Stomach (tissue), 8 donors: ENCODE measurements at regions not wholly inside any gene's neighbourhood (a gene's known extent, or its start where the extent isn't known, plus 50 kb on each side); places are given as distances from the start of the nearest gene placed in this dataset.

Experiments
- DNase-seq, 2 donors: peaks; one replicate each; pipeline versions ENCODE4 v3.0.0 to v3.0.0-alpha.2; 2013 to 2019
- H3K27ac ChIP-seq, 5 donors: fragments of 200-600 bp in 4 of 5; sonication (generic) in 4 of 5; one replicate each; pipeline ENCODE4 v1.5.1; 2013 to 2019; ENCODE audit warnings: mild to moderate bottlenecking in 1 of 5, moderate library complexity in 1 of 5
- H3K27me3 ChIP-seq, 3 donors: fragments of 200-600 bp; sonication (generic); one replicate each; pipeline ENCODE4 v1.5.1; 2017 to 2019; ENCODE audit warnings: mixed run types in 1 of 3
- H3K36me3 ChIP-seq, 4 donors: fragments of 200-600 bp; sonication (generic); 1 replicate in 3 of 4; 2 replicates in 1 of 4; pipeline ENCODE4 v1.5.1; 2016 to 2019
- H3K4me1 ChIP-seq, 4 donors: fragments of 200-600 bp; sonication (generic); one replicate each; pipeline ENCODE4 v1.5.1; 2016 to 2019
- H3K4me3 ChIP-seq, 4 donors: fragments of 200-600 bp; sonication (generic) in 3 of 4; one replicate each; pipeline ENCODE4 v1.5.1; 2016 to 2019; ENCODE audit warnings: mild to moderate bottlenecking in 1 of 4
- H3K9me3 ChIP-seq, 4 donors: fragments of 200-600 bp; sonication (generic); one replicate each; pipeline ENCODE4 v1.5.1; 2016 to 2019
- CTCF ChIP-seq, 7 experiments: fragments of 450-650 bp in 4 of 7; fragments of 200-600 bp in 3 of 7; sonication (generic) in 3 of 7; IDR thresholded peaks; one replicate each; pipeline ENCODE4 v1.5.1; 2016 to 2019; ENCODE audit warnings: antibody characterized with exemption in 7 of 7, control low read depth in 2 of 7, mild to moderate bottlenecking in 1 of 7
- EP300 ChIP-seq: sonication (generic); formaldehyde crosslinking; IDR thresholded peaks from one replicate; pipeline ENCODE4 v1.6.1; 2017; ENCODE audit warnings: antibody characterized with exemption
- POLR2A ChIP-seq, 4 donors: fragments of 450-650 bp; IDR thresholded peaks; one replicate each; pipeline ENCODE4 v1.6.1; 2016; ENCODE audit warnings: antibody characterized with exemption in 4 of 4, control low read depth in 2 of 4, mild to moderate bottlenecking in 1 of 4, moderate library complexity in 1 of 4
- POLR2AphosphoS5 ChIP-seq, 3 donors: sonication (generic); formaldehyde crosslinking; IDR thresholded peaks; one replicate each; pipeline ENCODE4 v1.6.1; 2016; ENCODE audit warnings: antibody characterized with exemption in 3 of 3
- WGBS, 5 donors: extraction: QIAGEN DNeasy Blood & Tissue Kit in 3 of 5; methylation state at CpG; one replicate each; pipeline versions ENCODE4 v1.1.5 to v1.1.7; 2013 to 2018; 5-methylcytosine and 5-hydroxymethylcytosine counted together
- intact Hi-C: fragments of 100-400 bp; cut with DNase I; formaldehyde crosslinking; loops from one replicate; pipeline ENCODE4 v1.15.1; 2023; ENCODE audit warnings: low total_unique reads
- donor health status: healthy with polysubstance abuse.
- donor health status: Bipolar disorder and iron deficiency.
- donor health status: healthy.

- TF ChIP-seq POLR2AphosphoS5 (IDR thresholded peaks at IDR 0.05) (no peak), EP300 (no peak), CTCF (IDR thresholded peaks at IDR 0.05) (no peak), POLR2A (IDR thresholded peaks at IDR 0.05) (no peak)
- H3K27ac ChIP-seq: peak overlapping the region in 4 of 5 donors; percentile 49 to 74 (median 60)
- 75 to 80% (median 77%) methylated on average over 11 of the region's 11 CpGs for WGBS, 5 donors
- no peaks in the 10 kb centered on the region for H3K27me3 ChIP-seq
- H3K36me3 ChIP-seq: no peaks in the 10 kb centered on the region
- no peaks in the 10 kb centered on the region for H3K9me3 ChIP-seq
- no peak for DNase-seq
- no peak overlapping the region for H3K4me3 ChIP-seq
- peaks cover 2 to 22% (median 12%) of the 10 kb centered on the region in 4 donors for H3K4me1 ChIP-seq
- intact Hi-C loops: loop anchor here (10.0 kb wide), 2 partner anchors 89 to 379 kb away; no protein-coding TSS in a partner anchor
Measured at GRCh38 chr2:42855221-42855970, 63.0 kb upstream of the HAAO start.

- Histone ChIP-seq H3K4me3 (no peak overlapping the region), H3K36me3 (no peaks in the 10 kb centered on the region), H3K27me3 (no peaks in the 10 kb centered on the region), H3K4me1 (peaks cover 2 to 22% (median 12%) of the 10 kb centered on the region in 4 donors), H3K27ac (peak overlapping the region; percentile 49 to 74 (median 59)), H3K9me3 (no peaks in the 10 kb centered on the region)
- peak in 1 of 2 donors; percentile 74 for DNase-seq
- TF ChIP-seq POLR2AphosphoS5 (IDR thresholded peaks at IDR 0.05) (no peak), POLR2A (IDR thresholded peaks at IDR 0.05) (no peak), CTCF (IDR thresholded peaks at IDR 0.05) (no peak), EP300 (no peak)
- 61 to 80% (median 76%) methylated on average over 11 to 16 of the region's 16 CpGs for WGBS, 5 donors
- intact Hi-C loops: loop anchor here (10.0 kb wide), 2 partner anchors 90 to 380 kb away; no protein-coding TSS in a partner anchor
Measured at GRCh38 chr2:42854207-42854818, 61.9 kb upstream of the HAAO start.

- peak overlapping the region in 3 of 5 donors; percentile 49 to 74 (median 64) for H3K27ac ChIP-seq
- intact Hi-C loops: loop anchor here (10.0 kb wide), 2 partner anchors 91 to 381 kb away; no protein-coding TSS in a partner anchor
- H3K4me3 ChIP-seq: no peak overlapping the region
- no peaks in the 10 kb centered on the region for H3K27me3 ChIP-seq
- DNase-seq: no peak
- no peak for TF ChIP-seq POLR2AphosphoS5 (IDR thresholded peaks at IDR 0.05)
- no peak for TF ChIP-seq POLR2A (IDR thresholded peaks at IDR 0.05)
- TF ChIP-seq CTCF (IDR thresholded peaks at IDR 0.05): no peak
- no peak for TF ChIP-seq EP300
- 62 to 70% (median 66%) methylated on average over 12 of the region's 12 CpGs for WGBS, 5 donors
- H3K4me1 ChIP-seq: peaks cover 2 to 17% (median 12%) of the 10 kb centered on the region in 4 donors
- no peaks in the 10 kb centered on the region for H3K9me3 ChIP-seq
- no peaks in the 10 kb centered on the region for H3K36me3 ChIP-seq
Measured at GRCh38 chr2:42853549-42854206, 61.3 kb upstream of the HAAO start.

- Histone ChIP-seq H3K27ac (no peak overlapping the region), H3K9me3 (no peaks in the 10 kb centered on the region), H3K36me3 (no peaks in the 10 kb centered on the region), H3K4me1 (peaks cover 2 to 16% (median 11%) of the 10 kb centered on the region in 4 donors), H3K27me3 (no peaks in the 10 kb centered on the region), H3K4me3 (no peak overlapping the region)
- TF ChIP-seq POLR2AphosphoS5 (IDR thresholded peaks at IDR 0.05) (no peak), EP300 (no peak), CTCF (IDR thresholded peaks at IDR 0.05) (no peak), POLR2A (IDR thresholded peaks at IDR 0.05) (no peak)
- no peak for DNase-seq
- intact Hi-C loops: loop anchor here (10.0 kb wide), 2 partner anchors 92 to 382 kb away; no protein-coding TSS in a partner anchor
- 87 to 98% (median 91%) methylated on average over 5 of the region's 5 CpGs for WGBS, 5 donors
Measured at GRCh38 chr2:42852798-42853197, 60.4 kb upstream of the HAAO start.
